ENCODE measurements at regions not wholly inside any gene's neighbourhood (a gene's known extent, or its start where the extent isn't known, plus 50 kb on each side); places are given as distances from the start of the nearest gene placed in this dataset.
"Not testable (repeated sequence)": the region's sequence is repeated elsewhere in the genome, so short reads cannot be mapped to it uniquely, and the experiment has no call there.

GRCh38 chr12:107184359-107184930 is 91.1 kb upstream of the CRY1 start:
- H3K27me3 Mint-ChIP-seq, result peaks cover 8% of the 10 kb centered on the region
- H3K27ac Mint-ChIP-seq, result no peak overlapping the region
- no peaks in the 10 kb centered on the region for H3K9me3 Mint-ChIP-seq

GRCh38 chr12:107196681-107197080 is 103.3 kb upstream of the CRY1 start:
- peaks cover 3% of the 10 kb centered on the region for H3K9me3 Mint-ChIP-seq
- POLR2A ChIA-PET, result no interaction called here
- no peak overlapping the region for H3K27ac Mint-ChIP-seq
- no peak for DNase-seq
- no peaks in the 10 kb centered on the region for H3K4me1 Mint-ChIP-seq
- ATAC-seq (ENCODE audit: low read depth), result no peak
- peaks cover 9% of the 10 kb centered on the region for H3K27me3 Mint-ChIP-seq
- no peak overlapping the region for H3K4me3 Mint-ChIP-seq
- no peaks in the 10 kb centered on the region for H3K36me3 Mint-ChIP-seq

More at GRCh38 chr12:107184359-107184930, 91.1 kb upstream of the CRY1 start:
- Mint-ChIP-seq H3K36me3 (no peaks in the 10 kb centered on the region), H3K4me1 (peaks cover 4% of the 10 kb centered on the region), H3K4me3 (no peak overlapping the region)
- POLR2A ChIA-PET, result no interaction called here
- no peak for DNase-seq
- no peak for ATAC-seq (ENCODE audit: low read depth)

GRCh38 chr12:107200394-107200793 is 107.0 kb upstream of the CRY1 start:
- no peaks in the 10 kb centered on the region for H3K36me3 Mint-ChIP-seq
- H3K9me3 Mint-ChIP-seq, result no peaks in the 10 kb centered on the region
- no peak overlapping the region for H3K27ac Mint-ChIP-seq
- peaks cover 9% of the 10 kb centered on the region for H3K27me3 Mint-ChIP-seq
- H3K4me1 Mint-ChIP-seq, result no peaks in the 10 kb centered on the region
- ATAC-seq (ENCODE audit: low read depth) (no peak), DNase-seq (no peak)
- H3K4me3 Mint-ChIP-seq, result no peak overlapping the region
- POLR2A ChIA-PET, result no interaction called here

- H3K4me1 Mint-ChIP-seq, result no peaks in the 10 kb centered on the region
- POLR2A ChIA-PET, result no interaction called here
These were observed 114.7 kb upstream of the CRY1 start for GRCh38 chr12:107207931-107208525.

GRCh38 chr12:107209700-107210099 is 116.4 kb upstream of the CRY1 start:
- H3K27me3 Mint-ChIP-seq; H3K9me3 Mint-ChIP-seq; H3K27ac Mint-ChIP-seq; H3K36me3 Mint-ChIP-seq; DNase-seq; H3K4me1 Mint-ChIP-seq; H3K4me3 Mint-ChIP-seq; POLR2A ChIA-PET; ATAC-seq (ENCODE audit: low read depth): not testable (repeated sequence)

More at GRCh38 chr12:107207931-107208525, 114.7 kb upstream of the CRY1 start:
- Mint-ChIP-seq H3K27me3 (peaks cover 6% of the 10 kb centered on the region), H3K27ac (no peak overlapping the region), H3K9me3 (peaks cover 3% of the 10 kb centered on the region), H3K36me3 (no peaks in the 10 kb centered on the region), H3K4me3 (no peak overlapping the region)
- no peak for DNase-seq
- no peak for ATAC-seq (ENCODE audit: low read depth)

- H3K27ac Mint-ChIP-seq; H3K36me3 Mint-ChIP-seq; ATAC-seq (ENCODE audit: low read depth); H3K9me3 Mint-ChIP-seq; POLR2A ChIA-PET; H3K4me3 Mint-ChIP-seq; H3K4me1 Mint-ChIP-seq; H3K27me3 Mint-ChIP-seq; DNase-seq: not testable (repeated sequence)
These were observed 121.0 kb upstream of the CRY1 start for GRCh38 chr12:107214373-107214773.

- ATAC-seq (ENCODE audit: low read depth); H3K9me3 Mint-ChIP-seq; DNase-seq; H3K27ac Mint-ChIP-seq; H3K4me3 Mint-ChIP-seq; H3K4me1 Mint-ChIP-seq; H3K36me3 Mint-ChIP-seq; H3K27me3 Mint-ChIP-seq; POLR2A ChIA-PET: not testable (repeated sequence)
These were observed 123.1 kb upstream of the CRY1 start for GRCh38 chr12:107216411-107216810.

GRCh38 chr12:107219301-107219700 is 126.0 kb upstream of the CRY1 start:
- Mint-ChIP-seq H3K27ac (no peak overlapping the region), H3K4me1 (no peaks in the 10 kb centered on the region), H3K36me3 (no peaks in the 10 kb centered on the region), H3K9me3 (peaks cover 1% of the 10 kb centered on the region), H3K4me3 (no peak overlapping the region), H3K27me3 (peaks cover 14% of the 10 kb centered on the region)
- POLR2A ChIA-PET, result no interaction called here
- no peak for DNase-seq
- no peak for ATAC-seq (ENCODE audit: low read depth)

GRCh38 chr12:107221913-107222312 is 128.6 kb upstream of the CRY1 start:
- Mint-ChIP-seq H3K4me1 (no peaks in the 10 kb centered on the region), H3K4me3 (no peak overlapping the region), H3K27me3 (peaks cover 16% of the 10 kb centered on the region), H3K27ac (no peak overlapping the region), H3K9me3 (peaks cover 1% of the 10 kb centered on the region), H3K36me3 (no peaks in the 10 kb centered on the region)
- POLR2A ChIA-PET, result no interaction called here
- ATAC-seq (ENCODE audit: low read depth), result no peak
- no peak for DNase-seq

GRCh38 chr12:107223821-107224220 is 130.5 kb upstream of the CRY1 start:
- DNase-seq, result no peak
- no peak for ATAC-seq (ENCODE audit: low read depth)
- no peaks in the 10 kb centered on the region for H3K4me1 Mint-ChIP-seq
- H3K36me3 Mint-ChIP-seq, result no peaks in the 10 kb centered on the region
- H3K27ac Mint-ChIP-seq, result no peak overlapping the region
- H3K27me3 Mint-ChIP-seq, result peaks cover 21% of the 10 kb centered on the region
- no peak overlapping the region for H3K4me3 Mint-ChIP-seq
- POLR2A ChIA-PET, result interaction anchor here (0.7 kb wide), 1 partner anchor 254 kb away, joined by 7 read pairs; no protein-coding TSS in a partner anchor
- no peaks in the 10 kb centered on the region for H3K9me3 Mint-ChIP-seq

- H3K36me3 Mint-ChIP-seq, result no peaks in the 10 kb centered on the region
- DNase-seq, result no peak
- no peak for ATAC-seq (ENCODE audit: low read depth)
- no peak overlapping the region for H3K27ac Mint-ChIP-seq
- no peak overlapping the region for H3K4me3 Mint-ChIP-seq
- POLR2A ChIA-PET, result no interaction called here
- no peaks in the 10 kb centered on the region for H3K4me1 Mint-ChIP-seq
- H3K9me3 Mint-ChIP-seq, result no peaks in the 10 kb centered on the region
- peaks cover 20% of the 10 kb centered on the region for H3K27me3 Mint-ChIP-seq
These were observed 132.3 kb upstream of the CRY1 start for GRCh38 chr12:107225635-107226034.

- H3K36me3 Mint-ChIP-seq, result no peaks in the 10 kb centered on the region
- H3K9me3 Mint-ChIP-seq, result no peaks in the 10 kb centered on the region
- DNase-seq (no peak), ATAC-seq (ENCODE audit: low read depth) (no peak)
- H3K27me3 Mint-ChIP-seq, result peaks cover 18% of the 10 kb centered on the region
- H3K27ac Mint-ChIP-seq, result no peak overlapping the region
- POLR2A ChIA-PET, result no interaction called here
- H3K4me1 Mint-ChIP-seq, result no peaks in the 10 kb centered on the region
- no peak overlapping the region for H3K4me3 Mint-ChIP-seq
These were observed 132.8 kb upstream of the CRY1 start for GRCh38 chr12:107226126-107226525.

GRCh38 chr12:107228076-107228475 is 134.7 kb upstream of the CRY1 start:
- H3K4me3 Mint-ChIP-seq, result no peak overlapping the region
- no peak for DNase-seq
- H3K9me3 Mint-ChIP-seq, result no peaks in the 10 kb centered on the region
- H3K27ac Mint-ChIP-seq, result no peak overlapping the region
- POLR2A ChIA-PET, result no interaction called here
- no peaks in the 10 kb centered on the region for H3K4me1 Mint-ChIP-seq
- no peak for ATAC-seq (ENCODE audit: low read depth)
- H3K36me3 Mint-ChIP-seq, result no peaks in the 10 kb centered on the region
- peaks cover 10% of the 10 kb centered on the region for H3K27me3 Mint-ChIP-seq

- Mint-ChIP-seq H3K4me3 (no peak overlapping the region), H3K4me1 (no peaks in the 10 kb centered on the region), H3K36me3 (no peaks in the 10 kb centered on the region), H3K9me3 (no peaks in the 10 kb centered on the region), H3K27me3 (peaks cover 12% of the 10 kb centered on the region), H3K27ac (no peak overlapping the region)
- POLR2A ChIA-PET, result no interaction called here
- ATAC-seq (ENCODE audit: low read depth) (no peak), DNase-seq (no peak)
These were observed 136.5 kb upstream of the CRY1 start for GRCh38 chr12:107229827-107230226.

All from activated naive CD8-positive, alpha-beta T cell treated with anti-CD3 and anti-CD28 coated beads, Interleukin-2, amount 10 ng/mL, durations not matched to agents 7 days and 5 days (primary cell).